Upper lobe of right lung (tissue), 1 donor: ENCODE measurements at regions not wholly inside any gene's neighbourhood (a gene's known extent, or its start where the extent isn't known, plus 50 kb on each side); places are given as distances from the start of the nearest gene placed in this dataset.

Experiments
- ATAC-seq: fragments of 200-7000 bp; cut with Tn5 transposase; one replicate; pipeline ENCODE4 v1.9.1; 2020; ENCODE audit warnings: mild to moderate bottlenecking, moderate library complexity
- DNase-seq: peaks from one replicate; pipeline ENCODE4 v3.0.0-alpha.2; 2020
- H3K27ac ChIP-seq: fragments of 200-600 bp; one replicate; pipeline ENCODE4 v1.8.0; 2022
- H3K27me3 ChIP-seq: fragments of 200-600 bp; one replicate; pipeline ENCODE4 v1.8.0; 2022; ENCODE audit warnings: mild to moderate bottlenecking
- H3K36me3 ChIP-seq: fragments of 200-600 bp; one replicate; pipeline ENCODE4 v1.8.0; 2022
- H3K4me1 ChIP-seq: fragments of 200-600 bp; one replicate; pipeline ENCODE4 v1.8.0; 2022
- H3K4me3 ChIP-seq: fragments of 200-600 bp; one replicate; pipeline ENCODE4 v1.8.0; 2022; ENCODE audit warnings: mild to moderate bottlenecking
- H3K9me3 ChIP-seq: fragments of 200-600 bp; one replicate; pipeline ENCODE4 v1.8.0; 2022
- intact Hi-C: fragments of 100-400 bp; cut with DNase I; formaldehyde crosslinking; loops from one replicate; pipeline ENCODE4 v1.11.0; 2022
- TF ChIP-seq, protein P1 (sequence below): fragments of 200-600 bp; IDR thresholded peaks from one replicate; pipeline ENCODE4 v1.8.0; 2022; ENCODE audit warnings: antibody characterized with exemption
- donor health status: DM: no; HTN: yes; CAD: no; lungs with severe emphysema.

DNA sequence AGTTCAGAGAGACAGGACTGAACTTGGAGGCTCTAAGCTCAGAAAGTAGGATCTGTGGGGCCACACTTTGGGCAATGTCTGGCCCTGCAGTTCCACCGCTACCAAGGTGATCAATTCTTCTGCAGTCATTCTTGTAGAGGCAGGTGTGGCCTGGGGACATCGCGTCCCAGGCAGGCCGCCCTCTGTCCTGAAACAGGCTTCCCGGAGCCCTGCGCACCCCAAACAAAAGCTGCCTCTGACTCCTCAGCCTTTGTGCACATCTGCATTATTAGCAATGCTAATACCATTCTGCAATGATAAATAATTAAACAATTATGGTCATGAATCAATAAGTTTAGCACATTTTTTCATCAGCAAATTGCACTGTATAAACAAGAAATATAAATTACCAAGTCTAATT, 160.2 kb downstream of the URI1 start:
- no peak overlapping the region for H3K27ac ChIP-seq
- ATAC-seq: no peak
- TF ChIP-seq, protein P1, sequence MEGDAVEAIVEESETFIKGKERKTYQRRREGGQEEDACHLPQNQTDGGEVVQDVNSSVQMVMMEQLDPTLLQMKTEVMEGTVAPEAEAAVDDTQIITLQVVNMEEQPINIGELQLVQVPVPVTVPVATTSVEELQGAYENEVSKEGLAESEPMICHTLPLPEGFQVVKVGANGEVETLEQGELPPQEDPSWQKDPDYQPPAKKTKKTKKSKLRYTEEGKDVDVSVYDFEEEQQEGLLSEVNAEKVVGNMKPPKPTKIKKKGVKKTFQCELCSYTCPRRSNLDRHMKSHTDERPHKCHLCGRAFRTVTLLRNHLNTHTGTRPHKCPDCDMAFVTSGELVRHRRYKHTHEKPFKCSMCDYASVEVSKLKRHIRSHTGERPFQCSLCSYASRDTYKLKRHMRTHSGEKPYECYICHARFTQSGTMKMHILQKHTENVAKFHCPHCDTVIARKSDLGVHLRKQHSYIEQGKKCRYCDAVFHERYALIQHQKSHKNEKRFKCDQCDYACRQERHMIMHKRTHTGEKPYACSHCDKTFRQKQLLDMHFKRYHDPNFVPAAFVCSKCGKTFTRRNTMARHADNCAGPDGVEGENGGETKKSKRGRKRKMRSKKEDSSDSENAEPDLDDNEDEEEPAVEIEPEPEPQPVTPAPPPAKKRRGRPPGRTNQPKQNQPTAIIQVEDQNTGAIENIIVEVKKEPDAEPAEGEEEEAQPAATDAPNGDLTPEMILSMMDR: no peak
- H3K4me1 ChIP-seq: no peaks in the 10 kb centered on the region
- intact Hi-C loops: no loop called here
- no peaks in the 10 kb centered on the region for H3K36me3 ChIP-seq
- no peak for DNase-seq
- H3K27me3 ChIP-seq: peaks cover 4% of the 10 kb centered on the region
- no peak overlapping the region for H3K4me3 ChIP-seq
- no peaks in the 10 kb centered on the region for H3K9me3 ChIP-seq

DNA sequence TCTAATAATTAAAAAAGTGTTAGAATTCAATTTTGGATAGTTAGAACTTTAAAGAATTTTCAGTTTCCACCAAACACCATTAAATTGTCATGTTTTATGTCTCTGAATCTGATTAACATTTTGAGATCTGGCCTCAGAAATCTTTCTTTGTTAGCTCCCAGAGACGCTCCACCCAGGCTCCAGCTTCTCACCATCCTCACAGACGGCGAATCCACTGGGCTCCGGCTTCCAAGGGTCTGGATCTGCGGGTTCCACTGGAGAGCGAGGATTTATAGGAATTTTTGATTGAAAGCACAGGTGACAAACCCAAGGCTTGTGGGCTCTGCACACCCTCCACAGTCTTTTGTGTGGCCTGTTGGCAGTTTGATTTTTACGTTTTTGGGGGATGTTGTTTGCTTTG, 160.6 kb downstream of the URI1 start:
- DNase-seq (no peak), ATAC-seq (no peak)
- intact Hi-C loops: no loop called here
- Histone ChIP-seq H3K9me3 (no peaks in the 10 kb centered on the region), H3K27me3 (peaks cover 5% of the 10 kb centered on the region), H3K4me1 (no peaks in the 10 kb centered on the region), H3K4me3 (no peak overlapping the region), H3K27ac (no peak overlapping the region), H3K36me3 (no peaks in the 10 kb centered on the region)
- TF ChIP-seq, protein P1: no peak

DNA sequence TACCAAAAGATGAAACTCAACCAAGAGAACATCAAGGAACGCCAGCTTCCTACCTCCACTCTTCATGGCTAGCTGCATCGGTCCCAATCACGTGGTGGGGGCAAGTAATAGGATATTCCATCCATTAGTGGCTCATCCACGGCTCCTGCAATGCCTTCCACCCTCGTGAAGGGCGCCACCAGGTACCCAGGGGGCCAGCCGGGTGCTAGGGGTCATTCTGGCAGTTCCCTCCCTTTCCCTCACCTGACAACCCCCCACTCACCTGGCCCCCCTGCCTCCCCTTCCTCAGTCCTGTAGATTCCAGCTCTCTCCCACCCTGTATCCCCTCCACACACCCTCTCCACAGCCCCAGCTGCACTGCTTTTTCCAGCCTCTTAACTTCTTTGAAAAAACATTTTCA, 161.9 kb downstream of the URI1 start:
- TF ChIP-seq, protein P1: no peak
- intact Hi-C loops: no loop called here

DNA sequence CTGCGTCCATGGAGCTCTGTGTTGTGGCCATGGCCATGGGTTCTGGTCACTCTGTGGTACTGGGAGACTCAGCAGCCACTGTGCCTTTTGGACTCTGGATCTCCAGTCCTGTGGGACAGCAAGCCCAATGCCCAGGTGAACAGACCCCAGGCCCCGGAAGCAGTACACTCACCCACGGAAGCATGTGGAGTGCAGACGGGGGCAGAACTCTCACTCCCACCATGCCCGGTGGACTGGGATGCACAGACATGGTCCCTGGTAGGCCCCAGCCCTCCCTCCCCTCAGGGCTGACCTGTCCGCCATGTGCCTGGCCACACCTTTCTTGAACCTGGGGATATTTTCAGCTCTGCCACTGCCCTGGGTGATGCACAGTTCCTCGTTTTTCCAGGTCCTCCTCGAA, 163.3 kb downstream of the URI1 start:
- no peak for ATAC-seq
- Histone ChIP-seq H3K4me1 (no peaks in the 10 kb centered on the region), H3K27ac (no peak overlapping the region), H3K36me3 (no peaks in the 10 kb centered on the region), H3K9me3 (no peaks in the 10 kb centered on the region), H3K27me3 (peaks cover 5% of the 10 kb centered on the region), H3K4me3 (no peak overlapping the region)
- TF ChIP-seq, protein P1: no peak
- DNase-seq: no peak
- intact Hi-C loops: no loop called here

More for the DNA sequence above, 161.9 kb downstream of the URI1 start:
- Histone ChIP-seq H3K4me1 (no peaks in the 10 kb centered on the region), H3K9me3 (no peaks in the 10 kb centered on the region), H3K27me3 (peaks cover 5% of the 10 kb centered on the region), H3K27ac (no peak overlapping the region), H3K4me3 (no peak overlapping the region), H3K36me3 (no peaks in the 10 kb centered on the region)
- no peak for ATAC-seq
- DNase-seq: no peak

DNA sequence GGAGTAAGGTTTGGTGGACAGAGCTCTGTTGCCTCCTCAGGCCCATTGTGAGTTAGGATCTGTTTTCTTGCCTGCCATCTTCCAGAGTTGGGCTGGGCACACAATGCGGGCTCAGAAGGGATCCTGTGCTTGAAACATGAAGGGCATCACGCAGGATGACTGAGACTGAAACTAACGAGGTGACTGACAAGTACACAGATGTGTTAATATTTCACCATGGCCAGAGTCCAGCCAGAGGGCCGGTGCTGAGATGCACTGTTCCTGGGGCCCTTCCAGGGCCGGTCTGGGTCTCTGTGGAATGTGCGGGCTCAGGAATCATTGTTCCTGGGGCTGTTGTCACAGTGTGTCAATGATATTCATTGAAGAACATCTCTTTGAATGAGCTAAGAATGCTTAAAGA, 163.7 kb downstream of the URI1 start:
- H3K4me3 ChIP-seq: no peak overlapping the region
- peaks cover 5% of the 10 kb centered on the region for H3K27me3 ChIP-seq
- DNase-seq (no peak), ATAC-seq (no peak)
- intact Hi-C loops: no loop called here
- TF ChIP-seq, protein P1: no peak
- H3K4me1 ChIP-seq: no peaks in the 10 kb centered on the region
- no peaks in the 10 kb centered on the region for H3K36me3 ChIP-seq
- no peaks in the 10 kb centered on the region for H3K9me3 ChIP-seq
- H3K27ac ChIP-seq: no peak overlapping the region

DNA sequence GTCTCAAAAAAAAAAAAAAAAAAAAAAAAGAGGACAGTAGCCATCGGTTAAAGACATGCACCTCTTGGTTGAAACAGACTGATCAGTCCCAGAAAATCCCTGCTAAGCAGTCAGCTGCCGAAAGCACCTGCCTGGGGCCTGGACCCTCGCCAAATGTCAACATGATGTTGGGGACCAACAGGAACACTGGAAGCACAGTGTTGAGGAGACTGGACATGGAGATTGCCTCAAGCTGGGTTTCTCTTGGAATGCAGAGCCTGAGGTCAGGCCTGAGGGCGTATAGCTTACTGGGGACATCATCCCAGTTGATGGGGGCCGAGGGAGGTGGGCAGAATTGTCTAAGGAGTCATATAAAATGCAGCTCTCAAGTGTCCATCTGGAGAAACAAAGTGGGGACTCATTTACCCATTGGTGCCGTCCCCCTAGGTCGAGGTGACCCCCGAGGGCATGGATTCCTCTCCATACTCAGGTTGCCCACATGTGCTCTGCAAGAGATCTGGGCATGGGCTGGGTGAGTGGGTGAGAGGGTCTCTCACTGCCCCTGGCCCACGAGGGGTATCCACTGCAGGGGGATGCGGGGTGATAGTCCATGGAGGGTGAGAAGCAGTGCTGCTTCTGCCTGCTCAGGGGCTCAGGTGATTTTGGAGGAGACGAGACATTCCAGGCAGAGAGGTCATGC, 164.5 kb downstream of the URI1 start:
- Histone ChIP-seq H3K9me3 (no peaks in the 10 kb centered on the region), H3K4me1 (no peaks in the 10 kb centered on the region), H3K27ac (no peak overlapping the region), H3K36me3 (no peaks in the 10 kb centered on the region), H3K27me3 (peaks cover 5% of the 10 kb centered on the region), H3K4me3 (no peak overlapping the region)
- no peak for ATAC-seq
- TF ChIP-seq, protein P1: no peak
- intact Hi-C loops: no loop called here
- no peak for DNase-seq
